ENCODE measurements at regions not wholly inside any gene's neighbourhood (a gene's known extent, or its start where the extent isn't known, plus 50 kb on each side); places are given as distances from the start of the nearest gene placed in this dataset.

GRCh38 chr9:90019626-90020025 lies 414.8 kb downstream of the GADD45G start:
- Histone ChIP-seq H3K36me3 (ENCODE audit: insufficient read depth, low read length) (no peaks in the 10 kb centered on the region), H3K9me3 (ENCODE audit: control insufficient read depth in 1 of 2, insufficient read depth in 1 of 2, low read length in 2 of 2) (no peaks in the 10 kb centered on the region), H3K4me3 (ENCODE audit: low read length) (no peak overlapping the region), H3K4me1 (ENCODE audit: insufficient read depth, low read length) (no peaks in the 10 kb centered on the region), H3K27me3 (ENCODE audit: control insufficient read depth in 1 of 2, insufficient read depth in 2 of 2, low read length in 2 of 2) (no peaks in the 10 kb centered on the region), H3K27ac (ENCODE audit: low read depth in 1 of 2, low read length in 2 of 2) (no peak overlapping the region)
- CTCF ChIA-PET = no interaction called here
- no peak for TF ChIP-seq CTCF (IDR thresholded peaks at IDR 0.05)
- H3K27ac Mint-ChIP-seq = no peak overlapping the region
- ATAC-seq (ENCODE audit: poor library complexity) (no peak), DNase-seq (no peak)
- intact Hi-C loops (cut with DNase I, micrococcal nuclease) = no loop called here
- POLR2A ChIA-PET = no interaction called here
- no peak overlapping the region for H3K4me3 Mint-ChIP-seq
- peaks cover 3% of the 10 kb centered on the region for H3K9me3 Mint-ChIP-seq
- no peaks in the 10 kb centered on the region for H3K4me1 Mint-ChIP-seq (ENCODE audit: low read depth)
- peaks cover 7% of the 10 kb centered on the region for H3K27me3 Mint-ChIP-seq
- H3K36me3 Mint-ChIP-seq (ENCODE audit: low read depth) = no peaks in the 10 kb centered on the region

- Histone ChIP-seq H3K36me3 (ENCODE audit: insufficient read depth, low read length) (no peaks in the 10 kb centered on the region), H3K27me3 (ENCODE audit: control insufficient read depth in 1 of 2, insufficient read depth in 2 of 2, low read length in 2 of 2) (no peaks in the 10 kb centered on the region), H3K4me1 (ENCODE audit: insufficient read depth, low read length) (peaks cover 3% of the 10 kb centered on the region), H3K9me3 (ENCODE audit: control insufficient read depth in 1 of 2, insufficient read depth in 1 of 2, low read length in 2 of 2) (no peaks in the 10 kb centered on the region), H3K4me3 (ENCODE audit: low read length) (no peak overlapping the region), H3K27ac (ENCODE audit: low read depth in 1 of 2, low read length in 2 of 2) (no peak overlapping the region)
- Mint-ChIP-seq H3K4me1 (ENCODE audit: low read depth) (no peaks in the 10 kb centered on the region), H3K36me3 (ENCODE audit: low read depth) (no peaks in the 10 kb centered on the region), H3K27ac (no peak overlapping the region), H3K4me3 (no peak overlapping the region), H3K27me3 (peaks cover 7% of the 10 kb centered on the region), H3K9me3 (peaks cover 3% of the 10 kb centered on the region)
- intact Hi-C loops (cut with DNase I, micrococcal nuclease) = no loop called here
- ChIA-PET CTCF (no interaction called here), POLR2A (no interaction called here)
- no peak for ATAC-seq (ENCODE audit: poor library complexity)
- TF ChIP-seq CTCF (IDR thresholded peaks at IDR 0.05) = no peak
- DNase-seq = no peak
Measured at GRCh38 chr9:90020276-90020871, 415.6 kb downstream of the GADD45G start.

DNA sequence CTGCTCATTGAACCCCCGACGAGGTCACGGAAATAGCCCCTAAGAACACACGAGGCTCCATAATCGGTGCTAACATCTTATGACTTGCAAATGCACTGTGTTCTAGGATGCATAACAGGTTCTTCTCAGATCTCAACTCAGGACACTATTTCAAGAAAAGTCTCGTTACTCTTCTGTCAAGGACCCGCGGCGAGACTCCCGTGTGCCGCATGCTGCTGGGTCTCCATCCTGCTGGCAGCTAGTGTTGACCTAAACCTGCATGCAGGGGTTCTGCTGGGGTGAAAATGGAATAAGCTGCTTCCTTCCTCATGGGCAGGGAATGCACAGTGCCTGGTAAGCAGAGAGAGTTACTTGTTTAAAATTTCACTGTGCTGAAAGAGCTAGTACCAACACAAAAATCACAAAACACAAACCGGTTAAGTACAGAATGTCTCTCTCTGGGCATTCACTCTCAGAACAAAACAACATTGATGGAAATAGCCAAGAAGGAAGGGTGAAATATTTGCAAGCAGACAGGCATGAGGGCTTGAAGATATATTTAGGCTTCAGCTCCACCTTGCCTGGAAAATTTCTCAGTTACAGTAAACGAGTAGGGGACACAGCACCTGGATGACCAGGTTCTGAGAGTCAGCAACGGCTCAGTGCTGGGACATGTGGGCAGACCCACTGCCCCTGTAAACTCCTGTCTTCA lies 416.5 kb downstream of the GADD45G start:
- H3K4me3 ChIP-seq (ENCODE audit: low read length) = no peak overlapping the region
- intact Hi-C loops (cut with DNase I, micrococcal nuclease) = no loop called here
- no peak for DNase-seq
- no peaks in the 10 kb centered on the region for H3K36me3 ChIP-seq (ENCODE audit: insufficient read depth, low read length)
- no peak overlapping the region for H3K27ac ChIP-seq (ENCODE audit: low read depth in 1 of 2, low read length in 2 of 2)
- peaks cover 7% of the 10 kb centered on the region for H3K27me3 Mint-ChIP-seq
- H3K9me3 ChIP-seq (ENCODE audit: control insufficient read depth in 1 of 2, insufficient read depth in 1 of 2, low read length in 2 of 2) = no peaks in the 10 kb centered on the region
- no peak overlapping the region for H3K27ac Mint-ChIP-seq
- no peak for TF ChIP-seq CTCF (IDR thresholded peaks at IDR 0.05)
- no peak overlapping the region for H3K4me3 Mint-ChIP-seq
- no peaks in the 10 kb centered on the region for H3K36me3 Mint-ChIP-seq (ENCODE audit: low read depth)
- no peaks in the 10 kb centered on the region for H3K4me1 Mint-ChIP-seq (ENCODE audit: low read depth)
- ChIA-PET POLR2A (interaction anchor here (0.6 kb wide), 1 partner anchor 843 kb away, joined by 3 read pairs; no protein-coding TSS in a partner anchor), CTCF (no interaction called here)
- H3K4me1 ChIP-seq (ENCODE audit: insufficient read depth, low read length) = peaks cover 3% of the 10 kb centered on the region
- H3K9me3 Mint-ChIP-seq = peaks cover 3% of the 10 kb centered on the region
- no peaks in the 10 kb centered on the region for H3K27me3 ChIP-seq (ENCODE audit: control insufficient read depth in 1 of 2, insufficient read depth in 2 of 2, low read length in 2 of 2)
- no peak for ATAC-seq (ENCODE audit: poor library complexity)

Measured in CD4-positive, alpha-beta T cell (primary cell).